Iris pigment epithelial cell (primary cell): ENCODE measurements at regions not wholly inside any gene's neighbourhood (a gene's known extent, or its start where the extent isn't known, plus 50 kb on each side); places are given as distances from the start of the nearest gene placed in this dataset.

Experiments
- DNase-seq: peaks from one replicate; pipeline ENCODE4 v3.0.0-alpha.2; 2011; ENCODE audit warnings: low read depth

DNA sequence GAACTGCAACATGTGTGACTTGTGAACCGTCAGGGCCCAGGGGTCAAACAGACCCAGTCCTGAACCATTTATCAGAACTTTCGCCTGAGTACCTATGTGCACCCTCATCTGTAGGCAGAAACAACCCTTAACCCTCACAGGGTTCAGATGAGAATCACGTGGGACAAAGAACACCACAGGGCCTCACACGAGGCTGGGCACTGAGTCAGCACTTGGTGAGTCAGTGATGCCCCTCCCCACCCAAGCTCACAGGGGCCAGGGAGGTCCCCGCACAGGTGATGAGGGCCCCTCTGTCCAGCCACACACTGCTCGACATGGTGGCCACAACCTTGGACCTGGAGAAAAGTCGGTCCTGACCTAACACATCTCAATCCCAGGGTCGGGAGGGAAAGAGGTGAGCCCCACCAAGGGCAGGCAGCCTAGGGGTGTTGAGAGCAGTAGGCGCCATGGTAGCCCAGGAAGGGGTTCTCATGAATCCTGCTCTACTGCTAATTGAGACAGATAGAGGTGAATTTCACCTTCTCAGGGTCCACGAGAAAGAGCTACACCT, 176.4 kb downstream of the SHANK2 start:
- no peak for DNase-seq

DNA sequence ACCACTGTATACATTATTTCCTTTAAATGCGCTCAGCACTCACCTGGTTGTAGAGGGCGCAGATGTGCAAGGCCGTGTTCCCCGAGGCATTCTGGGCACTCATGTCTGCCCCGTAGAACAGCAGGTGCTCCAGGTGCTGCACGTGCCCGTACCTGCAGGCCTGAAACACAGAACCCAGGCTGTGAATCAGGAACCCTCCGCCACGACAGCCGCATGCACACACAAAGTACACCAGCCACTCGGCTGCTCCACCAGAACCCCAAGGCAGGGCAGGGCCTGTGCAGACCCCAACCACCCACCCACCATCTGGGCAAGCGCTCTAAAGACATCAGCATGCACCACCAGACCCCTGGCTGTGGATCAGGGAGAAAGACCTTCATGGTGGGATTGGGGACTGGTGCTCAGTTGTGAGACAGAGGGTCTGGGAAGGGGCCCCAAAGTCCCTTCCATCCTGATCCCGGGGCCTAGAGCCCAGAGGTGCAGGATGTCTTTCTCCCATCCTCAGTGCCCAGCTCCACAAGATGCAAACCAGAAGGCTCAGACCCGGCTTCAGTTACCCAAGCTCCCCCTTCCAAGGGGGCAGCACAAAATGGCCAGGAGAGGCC, 177.2 kb downstream of the SHANK2 start:
- DNase-seq: no peak

DNA sequence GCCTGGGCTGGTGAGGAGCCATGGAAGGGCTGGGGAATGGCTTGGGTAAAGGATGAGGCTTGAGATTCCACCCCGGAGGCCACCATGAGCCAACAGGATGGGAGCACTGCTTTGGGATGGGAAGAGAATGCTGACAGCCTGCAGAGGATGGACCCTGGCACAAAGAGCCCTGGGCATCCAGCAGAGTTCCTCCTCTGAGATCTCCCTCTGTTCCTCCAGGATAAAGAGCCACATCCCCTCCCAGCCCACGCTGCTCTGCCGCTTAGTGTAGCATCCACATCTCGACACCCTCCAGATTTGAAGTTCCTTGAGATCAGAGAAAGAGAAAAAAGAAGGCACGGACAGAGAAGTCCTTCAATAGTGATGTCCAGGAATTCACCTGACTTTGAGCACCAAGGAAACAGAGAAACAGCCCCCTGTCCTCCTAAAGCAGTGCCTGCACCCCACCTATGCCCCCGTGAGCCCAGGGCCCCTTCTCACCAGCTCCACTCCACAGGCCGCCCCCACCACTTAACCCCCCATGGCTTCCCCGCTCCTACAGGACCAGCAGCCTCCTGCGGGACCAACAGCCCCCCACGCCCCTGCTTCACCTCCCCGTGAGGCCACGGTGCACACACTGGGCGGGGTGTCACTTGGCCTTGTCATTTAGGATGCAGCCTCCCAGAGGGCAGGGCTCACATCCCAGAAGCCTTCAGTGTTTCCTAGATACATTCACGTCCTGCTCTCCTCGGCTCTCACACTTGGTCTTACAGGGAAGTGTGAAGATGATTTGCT, 180.5 kb downstream of the SHANK2 start:
- DNase-seq: no peak

DNA sequence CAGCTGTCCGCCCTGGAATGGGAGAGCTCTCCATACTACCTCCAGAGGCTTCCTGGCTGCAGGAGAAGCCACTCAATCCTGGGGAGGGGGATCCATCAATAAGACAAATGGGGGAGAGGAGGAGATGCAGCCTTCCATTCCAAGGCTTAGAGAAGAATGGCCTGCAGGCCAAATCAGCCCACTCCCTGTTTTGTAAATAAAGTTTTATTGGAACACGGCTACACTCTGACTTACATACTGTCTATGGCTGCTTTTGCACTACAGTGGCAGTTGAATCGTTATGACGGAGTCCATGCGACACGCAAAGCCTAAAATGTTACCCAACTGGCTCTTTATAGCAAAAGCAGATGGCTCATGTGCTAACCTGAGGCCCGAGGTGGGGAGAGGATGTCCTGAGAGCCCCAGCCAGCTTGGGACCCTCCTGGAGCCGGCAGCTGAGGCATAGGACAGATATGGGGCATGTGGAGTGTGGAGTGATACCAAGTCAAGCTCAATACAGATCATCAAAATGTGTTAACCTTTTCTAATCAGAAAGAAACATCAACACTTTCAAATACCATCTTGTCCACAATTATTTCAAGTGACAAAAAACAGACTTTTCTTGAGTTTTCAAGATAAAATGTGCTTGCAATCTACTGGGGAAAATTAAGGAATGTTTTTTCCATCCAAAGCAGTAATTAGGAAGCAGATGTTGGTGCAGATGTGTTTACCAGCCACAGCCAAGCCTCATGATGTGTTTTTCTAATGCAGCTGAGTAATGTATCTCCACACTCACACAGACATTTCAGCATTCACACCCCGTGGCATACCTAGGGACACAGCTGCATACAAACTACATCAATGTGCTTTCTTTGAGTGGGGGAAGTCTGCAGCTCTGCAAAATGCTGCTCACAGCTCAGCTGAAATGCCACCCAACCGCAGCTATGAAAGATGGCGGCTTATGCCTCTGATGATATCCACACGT, 181.6 kb downstream of the SHANK2 start:
- no peak for DNase-seq

DNA sequence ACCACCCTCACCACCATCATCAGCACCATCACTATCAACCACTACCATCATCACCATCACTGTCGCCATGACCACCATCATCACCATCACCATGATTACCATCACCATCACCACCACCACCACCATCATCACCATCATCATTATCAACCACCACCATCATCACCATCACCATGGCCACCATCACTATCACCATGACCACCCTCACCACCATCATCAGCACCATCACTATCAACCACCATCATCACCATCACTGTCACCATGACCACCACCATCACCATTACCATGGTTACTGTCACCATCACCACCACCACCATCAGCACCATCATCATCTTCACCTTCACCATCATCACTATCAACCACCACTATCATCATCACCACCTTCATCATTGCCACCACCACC, 183.4 kb downstream of the SHANK2 start:
- DNase-seq: no peak

DNA sequence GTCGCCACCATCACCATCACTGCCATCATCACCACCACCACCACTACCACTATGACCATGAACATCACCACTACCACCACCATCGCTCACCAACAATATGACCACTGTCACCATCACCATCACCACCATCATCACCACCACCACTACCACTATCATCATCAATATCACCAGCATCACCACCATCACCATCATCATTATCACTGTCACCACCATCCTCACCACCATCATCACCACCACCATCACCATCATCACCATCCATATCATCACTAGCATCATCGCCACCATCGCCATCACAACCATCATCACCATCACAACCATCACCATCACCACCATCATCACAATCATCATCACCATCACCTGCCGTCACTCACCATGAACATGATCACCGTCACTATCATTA, 184.6 kb downstream of the SHANK2 start:
- no peak for DNase-seq

DNA sequence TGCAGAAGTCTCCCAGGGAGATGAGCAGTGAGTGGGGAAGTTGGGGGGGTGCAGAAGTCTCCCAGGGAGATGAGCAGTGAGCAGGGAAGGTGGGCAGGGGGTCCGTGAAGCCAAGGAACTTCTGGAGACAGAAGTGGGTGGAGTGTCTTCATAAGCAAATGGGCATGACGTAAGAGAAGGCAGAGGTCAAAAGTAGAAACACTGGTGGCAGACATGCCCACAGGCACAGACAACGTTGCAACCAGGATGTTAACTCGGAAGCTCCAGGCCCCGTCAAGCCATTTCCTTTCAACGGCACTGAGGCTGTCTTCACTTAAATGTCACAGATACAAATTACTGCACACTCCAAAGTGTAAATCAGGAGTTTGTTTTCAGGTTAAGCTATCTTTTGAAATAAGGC, 186.1 kb downstream of the SHANK2 start:
- no peak for DNase-seq

DNA sequence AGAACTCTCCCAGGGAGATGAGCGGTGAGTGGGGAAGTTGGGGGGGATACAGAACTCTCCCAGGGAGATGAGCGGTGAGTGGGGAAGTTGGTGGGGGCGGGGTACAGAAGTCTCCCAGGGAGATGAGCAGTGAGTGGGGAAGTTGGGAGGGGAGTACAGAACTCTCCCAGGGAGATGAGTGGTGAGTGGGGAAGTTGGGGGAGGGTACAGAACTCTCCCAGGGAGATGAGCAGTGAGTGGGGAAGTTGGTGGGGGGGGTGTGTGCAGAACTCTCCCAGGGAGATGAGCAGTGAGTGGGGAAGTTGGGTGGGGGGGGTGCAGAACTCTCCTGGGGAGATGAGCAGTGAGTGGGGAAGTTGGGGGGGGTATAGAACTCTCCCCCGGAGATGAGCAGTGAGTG, 186.5 kb downstream of the SHANK2 start:
- DNase-seq: no peak

DNA sequence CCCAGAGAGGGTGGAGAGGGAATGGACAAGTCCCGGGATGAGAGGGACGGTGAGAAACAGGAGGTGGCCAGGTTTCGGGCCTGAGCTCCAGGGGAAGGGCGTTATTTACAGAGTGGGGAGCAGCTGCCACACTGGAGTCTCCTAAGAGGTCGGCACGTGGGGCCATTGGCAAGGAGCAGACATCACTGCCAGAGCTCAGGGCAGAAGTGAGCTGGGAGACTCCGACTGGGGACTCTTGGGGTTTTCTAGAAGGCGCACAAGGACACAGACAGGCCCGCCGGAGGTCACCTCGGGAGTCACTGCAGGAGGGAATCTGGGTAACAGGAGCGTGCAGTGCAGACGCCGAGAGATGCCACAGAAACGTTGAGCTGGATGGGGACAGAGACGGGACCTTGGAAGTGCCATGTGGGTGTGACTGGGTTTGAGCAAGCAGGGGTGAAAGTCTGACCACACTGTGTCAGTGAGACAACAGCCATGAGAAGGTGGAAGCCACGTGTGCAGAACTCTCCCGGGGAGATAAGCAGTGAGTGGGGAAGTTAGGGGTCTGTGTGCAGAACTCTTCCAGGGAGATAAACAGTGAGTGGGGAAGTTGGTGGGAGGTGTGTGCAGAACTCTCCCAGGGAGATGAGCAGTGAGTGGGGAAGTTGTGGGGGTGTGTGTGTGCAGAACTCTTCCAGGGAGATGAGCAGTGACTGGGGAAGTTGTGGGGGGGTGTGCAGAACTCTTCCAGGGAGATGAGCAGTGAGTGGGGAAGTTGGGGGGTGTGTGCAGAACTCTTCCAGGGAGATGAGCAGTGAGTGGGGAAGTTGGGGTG, 187.5 kb downstream of the SHANK2 start:
- no peak for DNase-seq

DNA sequence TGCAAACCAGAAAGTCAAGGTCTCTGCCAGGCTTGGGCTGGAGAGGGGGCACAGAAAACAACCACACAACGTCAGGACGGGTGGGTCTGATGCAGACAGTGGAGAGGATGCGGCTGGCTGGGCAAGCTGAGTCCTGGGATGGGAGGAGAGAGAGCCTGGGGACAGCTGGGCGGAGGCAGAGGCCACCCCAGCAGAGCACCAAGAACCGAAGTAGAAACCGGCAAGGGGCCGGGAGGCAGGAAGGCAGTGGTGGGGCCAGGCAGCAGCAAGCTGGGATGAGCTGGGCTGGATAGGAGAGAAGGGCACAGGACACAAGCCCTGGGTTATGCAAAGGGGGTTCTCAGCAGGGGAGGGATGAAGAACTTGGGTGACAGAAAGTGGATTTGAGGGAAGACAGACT, 188.2 kb downstream of the SHANK2 start:
- no peak for DNase-seq

DNA sequence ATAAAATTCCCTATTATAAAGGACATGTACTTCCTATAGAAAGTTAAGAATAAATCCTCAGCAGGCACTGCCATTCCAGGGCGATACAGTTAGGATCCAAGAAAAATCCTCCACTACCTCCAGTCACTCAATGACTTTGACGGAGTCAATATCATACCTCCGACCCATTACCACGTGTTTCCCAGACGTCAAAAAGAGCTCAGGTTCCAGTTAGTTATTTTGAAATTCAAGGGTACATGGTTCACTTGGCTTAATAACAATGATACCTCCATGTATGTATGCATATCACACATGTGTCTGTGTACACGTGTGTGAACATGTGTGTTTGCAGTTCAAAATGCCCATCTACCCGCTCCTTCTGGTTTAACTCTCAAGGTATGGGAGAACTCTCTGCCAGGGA, 189.2 kb downstream of the SHANK2 start:
- no peak for DNase-seq

DNA sequence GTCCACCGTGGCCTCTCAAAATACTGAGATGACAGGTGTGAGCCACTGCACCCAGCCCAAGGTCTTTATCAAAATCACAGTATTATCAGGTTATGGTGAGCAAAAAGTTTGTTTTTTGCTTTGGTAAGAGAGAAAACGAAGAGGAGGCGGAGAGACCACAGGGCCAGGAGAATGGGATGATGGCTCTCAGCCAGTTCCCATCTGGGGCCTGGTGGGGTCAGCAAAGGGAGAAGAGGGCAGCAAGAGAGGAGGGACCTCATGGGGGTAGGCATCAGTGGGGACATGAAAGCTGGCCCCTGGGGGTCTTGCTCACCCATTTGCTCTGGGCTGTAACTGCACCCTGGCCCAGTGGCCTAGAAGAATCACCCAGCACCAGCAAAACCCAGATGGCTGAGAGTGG, 190.2 kb downstream of the SHANK2 start:
- DNase-seq: no peak

DNA sequence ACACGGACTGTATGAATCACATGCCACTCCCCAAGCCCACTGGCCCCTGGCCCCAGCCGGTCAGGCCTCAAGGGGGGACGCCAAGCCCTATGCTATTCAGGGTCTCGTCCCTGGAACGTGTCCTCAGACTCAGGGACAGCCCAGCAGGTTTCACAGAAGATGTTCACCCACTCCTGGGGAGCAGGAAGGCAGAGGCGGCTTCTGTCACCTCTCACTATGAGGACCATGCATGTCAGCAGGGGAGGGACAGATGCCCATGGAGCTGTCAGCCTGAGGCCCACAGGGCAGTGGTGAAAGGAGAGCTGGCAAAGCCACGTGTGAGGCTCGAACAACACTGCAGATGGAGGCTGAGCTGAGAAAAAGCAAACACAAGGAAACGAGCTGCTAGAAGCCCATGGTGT, 192.0 kb downstream of the SHANK2 start:
- DNase-seq: no peak

DNA sequence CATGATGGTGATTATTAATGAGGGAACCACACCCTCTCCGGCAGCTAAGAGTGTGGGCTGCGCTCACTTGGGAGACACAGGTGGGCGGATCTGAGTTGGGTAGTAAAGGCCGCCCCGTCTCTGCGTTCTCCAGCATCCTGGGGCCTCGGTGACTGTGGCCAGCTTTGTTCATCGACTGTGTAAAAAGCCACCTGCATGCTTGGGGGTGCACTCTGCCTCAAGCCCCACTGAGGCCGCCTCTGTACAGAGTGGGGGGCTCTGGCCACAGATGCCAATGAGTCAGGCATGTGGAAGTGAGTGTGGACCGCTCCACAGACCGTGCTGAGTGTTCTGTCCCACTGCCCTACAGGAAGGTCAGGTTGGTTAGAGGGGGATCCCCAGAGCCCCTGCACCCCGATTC, 192.7 kb downstream of the SHANK2 start:
- DNase-seq: no peak

DNA sequence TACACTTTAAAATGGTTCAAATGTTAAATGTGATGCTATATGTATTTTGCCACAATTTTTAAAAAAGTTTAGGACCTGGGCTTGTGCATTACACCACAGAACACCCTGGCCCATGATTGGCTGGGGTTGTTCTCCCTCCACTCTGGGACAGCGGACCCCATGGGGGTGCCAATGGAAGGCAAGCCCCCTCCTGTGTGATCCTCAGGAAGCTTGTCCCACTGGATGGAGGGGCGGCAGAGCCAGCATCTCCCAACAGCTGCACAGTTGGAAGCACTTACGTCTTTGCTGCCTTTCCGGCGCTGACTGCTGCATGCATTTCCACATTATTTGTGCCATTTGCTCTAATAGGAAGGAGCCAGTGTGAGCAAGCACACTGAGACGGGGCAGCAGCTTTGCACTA, 196.5 kb downstream of the SHANK2 start:
- no peak for DNase-seq
